ENCODE measurements at regions not wholly inside any gene's neighbourhood (a gene's known extent, or its start where the extent isn't known, plus 50 kb on each side); places are given as distances from the start of the nearest gene placed in this dataset.

DNA sequence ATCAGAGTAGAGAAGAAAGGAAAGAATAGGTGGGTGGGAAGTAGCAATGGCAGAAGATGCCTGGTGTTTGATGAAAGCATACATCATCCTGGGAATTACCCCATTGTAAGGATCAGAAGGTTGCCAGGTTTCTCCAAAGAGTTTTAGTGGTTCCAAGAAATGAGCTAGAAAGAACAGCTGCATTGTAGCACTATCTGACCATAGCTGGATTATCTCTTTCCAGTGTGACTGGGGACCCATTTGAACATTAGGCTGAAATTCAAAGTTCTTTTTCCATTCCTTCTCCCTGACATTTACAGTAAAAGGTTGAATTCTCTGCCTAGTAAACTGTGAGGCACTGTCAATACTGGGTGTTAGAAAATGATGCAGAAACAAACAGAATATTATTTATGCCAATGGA, 244.4 kb downstream of the GALC start:
- no peak for TF ChIP-seq CTCF (IDR thresholded peaks at IDR 0.05; ENCODE audit: poor library complexity, severe bottlenecking)
- no peak for TF ChIP-seq EZH2 (IDR thresholded peaks at IDR 0.05; ENCODE audit: borderline replicate concordance, insufficient read depth, low read length, poor library complexity, severe bottlenecking)
- TF ChIP-seq POLR2AphosphoS5 (IDR thresholded peaks at IDR 0.05), result no peak
- no peak for TF ChIP-seq RAD21 (conservative IDR thresholded peaks at IDR 0.05)
- TF ChIP-seq TAF1 (IDR thresholded peaks at IDR 0.05; ENCODE audit: low read depth), result no peak
- no peak for TF ChIP-seq SMC3 (conservative IDR thresholded peaks at IDR 0.05; ENCODE audit: poor library complexity)
